Sciatic nerve (tissue), 2 donors: ENCODE measurements at regions not wholly inside any gene's neighbourhood (a gene's known extent, or its start where the extent isn't known, plus 50 kb on each side); places are given as distances from the start of the nearest gene placed in this dataset.
"Not testable (repeated sequence)": the region's sequence is repeated elsewhere in the genome, so short reads cannot be mapped to it uniquely, and the experiment has no call there.

ENCODE experiments used
- ATAC-seq: fragments of 200-7000 bp; cut with Tn5 transposase; one replicate; pipeline ENCODE4 v1.9.1; 2020; ENCODE audit warnings: mild to moderate bottlenecking, moderate library complexity
- DNase-seq: peaks from one replicate; pipeline ENCODE4 v3.0.0-alpha.2; 2020; ENCODE audit warnings: low spot score
- intact Hi-C: fragments of 100-400 bp; cut with DNase I; formaldehyde crosslinking; loops from one replicate; pipeline ENCODE4 v1.14.2; 2022
- donor health status: DM: no; HTN: no; CAD: no.
- donor health status: DM: no; HTN: no; CAD: no.

DNA sequence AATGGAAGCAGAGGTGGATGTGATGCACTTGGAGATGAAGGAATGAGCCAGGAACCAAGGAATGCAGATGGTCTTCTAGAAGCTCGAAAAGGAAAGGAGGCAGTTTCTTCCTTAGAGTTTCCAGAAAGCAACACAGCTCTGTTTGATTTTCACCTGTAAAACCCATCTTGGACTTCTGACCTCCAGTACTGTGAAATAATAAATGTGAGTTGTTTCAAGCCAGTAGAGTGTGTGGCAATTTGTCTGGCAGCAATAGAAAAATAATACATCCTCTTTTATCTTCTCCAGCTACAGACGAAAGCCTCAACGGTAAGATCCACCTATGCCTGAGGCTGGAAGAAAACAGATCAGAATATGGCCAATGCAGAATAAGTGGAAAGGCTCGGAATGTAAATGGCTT is 199.7 kb downstream of the HINT1 start:
- DNase-seq (no peak), ATAC-seq (no peak)
- intact Hi-C loops: no loop called here

DNA sequence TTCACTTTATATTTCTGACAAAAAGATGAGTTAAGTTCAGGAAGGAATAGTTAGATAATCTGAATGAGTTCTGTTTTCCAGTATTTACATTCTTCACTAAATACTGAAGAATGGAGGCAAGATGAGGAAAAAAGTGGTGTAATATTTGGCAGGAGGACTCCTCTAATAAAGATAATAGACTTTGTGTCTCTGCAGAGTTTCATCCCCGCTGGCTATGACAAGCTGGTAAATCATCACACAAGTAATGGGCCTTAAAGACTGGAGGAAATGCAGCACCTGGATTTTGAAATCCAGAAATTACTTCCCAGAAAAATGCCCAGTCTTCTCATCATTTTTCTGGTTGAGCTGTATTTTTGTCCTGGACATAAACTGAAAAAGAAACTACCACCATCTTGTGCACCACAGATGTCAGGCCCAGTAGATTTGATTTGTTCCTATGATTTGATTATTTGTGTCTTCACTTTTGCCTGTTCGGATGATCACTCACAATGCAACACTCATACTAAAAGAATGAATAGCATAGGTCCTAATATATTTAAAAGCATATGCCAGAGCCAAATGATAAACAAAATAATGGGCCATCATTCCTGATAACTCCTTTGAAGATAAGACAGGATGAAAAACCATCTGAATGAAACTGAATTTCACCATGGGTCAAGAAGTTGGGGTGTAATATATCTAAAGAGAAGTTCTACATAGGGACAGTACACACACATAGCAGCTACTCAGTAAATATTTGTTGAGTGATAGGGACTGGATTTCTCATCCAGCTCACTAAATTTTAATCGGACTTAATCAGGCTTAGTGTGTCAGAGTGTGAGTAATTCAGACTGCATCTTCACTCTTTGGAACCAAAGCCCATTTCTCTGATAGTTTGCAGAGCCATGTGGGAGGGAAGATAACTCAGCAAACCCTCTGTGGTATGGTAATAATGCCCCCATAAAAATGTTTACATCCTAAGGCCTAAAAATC is 200.5 kb downstream of the HINT1 start:
- no peak for ATAC-seq
- no peak for DNase-seq
- intact Hi-C loops: no loop called here

DNA sequence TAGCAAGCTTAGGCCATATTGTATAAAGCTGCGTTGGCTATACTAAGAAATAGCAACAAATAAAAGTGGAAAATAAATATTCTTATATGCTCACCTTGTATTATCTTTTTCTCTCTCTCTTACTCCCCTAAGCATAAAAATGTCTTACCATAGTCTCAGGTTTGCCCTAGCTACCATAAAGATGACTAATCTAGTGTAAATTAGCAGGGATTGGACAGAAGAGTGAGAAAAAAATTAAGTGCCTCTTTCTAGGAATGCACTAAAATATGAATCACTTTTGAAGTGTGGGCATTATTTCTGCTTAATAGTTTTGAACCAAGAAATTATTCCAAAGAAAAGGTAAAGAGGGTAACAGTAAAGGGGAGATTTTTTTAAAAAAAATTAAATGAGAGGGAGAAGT is 201.3 kb downstream of the HINT1 start:
- ATAC-seq (no peak), DNase-seq (no peak)
- intact Hi-C loops: no loop called here

- no peak for ATAC-seq
- intact Hi-C loops: no loop called here
These were observed 207.9 kb downstream of the HINT1 start for GRCh38 chr5:130957151-130957550.

GRCh38 chr5:130955041-130955440 is 210.0 kb downstream of the HINT1 start:
- intact Hi-C loops: no loop called here
- DNase-seq (no peak), ATAC-seq (no peak)

More at GRCh38 chr5:130957151-130957550, 207.9 kb downstream of the HINT1 start:
- DNase-seq: no peak

- intact Hi-C loops: no loop called here
- DNase-seq: no peak
- ATAC-seq: no peak
These were observed 210.7 kb downstream of the HINT1 start for GRCh38 chr5:130954336-130954735.

GRCh38 chr5:130939059-130939458 is 226.0 kb downstream of the HINT1 start:
- intact Hi-C loops: no loop called here
- DNase-seq (no peak), ATAC-seq (no peak)

- no peak for ATAC-seq
- DNase-seq: no peak
- intact Hi-C loops: no loop called here
These were observed 228.0 kb downstream of the HINT1 start for GRCh38 chr5:130937046-130937445.

DNA sequence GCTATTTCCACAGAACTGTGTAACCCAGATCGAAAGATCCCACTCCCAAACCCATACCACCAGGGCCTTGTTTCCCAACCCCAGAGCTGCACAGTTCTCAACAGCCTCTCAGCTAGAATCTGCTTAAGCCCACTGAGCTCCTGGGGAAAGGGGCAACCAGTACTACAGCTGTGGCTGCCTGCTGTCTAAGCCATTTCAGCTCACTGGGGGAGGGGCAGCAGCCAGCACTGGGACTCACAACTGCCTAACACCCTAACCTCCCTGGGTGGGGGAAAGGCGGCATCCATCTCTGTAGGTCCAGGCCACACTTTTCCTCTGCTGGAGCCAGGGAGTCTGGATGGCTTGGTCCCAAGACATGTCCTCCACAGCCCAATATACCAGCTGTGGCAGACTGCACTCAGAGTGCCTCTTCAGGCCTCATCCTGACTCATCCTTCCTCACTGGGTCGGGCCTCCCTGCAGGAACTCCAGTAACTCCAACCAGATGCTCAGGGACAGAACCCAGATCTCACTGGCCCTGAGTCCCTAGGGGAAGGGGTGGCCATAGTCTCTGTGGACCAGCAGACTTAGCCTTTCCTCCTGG is 241.4 kb downstream of the HINT1 start:
- no peak for DNase-seq
- intact Hi-C loops: no loop called here
- no peak for ATAC-seq

- intact Hi-C loops: no loop called here
- ATAC-seq: no peak
- DNase-seq: no peak
These were observed 253.0 kb downstream of the HINT1 start for GRCh38 chr5:130912088-130912487.

- intact Hi-C loops: no loop called here
- no peak for ATAC-seq
These were observed 256.9 kb downstream of the HINT1 start for GRCh38 chr5:130908186-130908585.

DNA sequence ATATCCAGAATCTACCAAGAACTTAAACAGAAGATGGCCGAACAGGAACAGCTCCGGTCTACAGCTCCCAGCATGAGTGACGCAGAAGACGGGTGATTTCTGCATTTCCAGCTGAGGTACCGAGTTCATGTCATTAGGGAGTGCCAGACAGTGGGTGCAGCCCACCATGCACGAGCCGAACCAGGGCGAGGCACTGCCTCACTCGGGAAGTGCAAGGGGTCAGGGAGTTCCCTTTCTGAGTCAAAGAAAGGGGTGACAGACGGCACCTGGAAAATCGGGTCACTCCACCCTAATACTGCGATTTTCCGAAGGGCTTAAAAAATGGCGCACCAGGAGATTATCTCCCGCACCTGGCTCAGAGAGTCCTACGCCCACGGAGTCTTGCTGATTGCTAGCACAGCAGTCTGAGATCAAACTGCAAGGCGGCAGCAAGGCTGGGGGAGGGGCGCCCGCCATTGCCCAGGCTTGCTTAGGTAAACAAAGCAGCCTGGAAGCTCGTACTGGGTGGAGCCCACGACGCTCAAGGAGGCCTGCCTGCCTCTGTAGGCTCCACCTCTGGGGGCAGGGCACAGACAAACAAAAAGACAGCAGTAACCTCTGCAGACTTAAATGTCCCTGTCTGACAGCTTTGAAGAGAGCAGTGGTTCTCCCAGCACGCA is 267.4 kb downstream of the HINT1 start:
- intact Hi-C loops, ATAC-seq, DNase-seq: not testable (repeated sequence)

More at GRCh38 chr5:130908186-130908585, 256.9 kb downstream of the HINT1 start:
- DNase-seq: no peak

DNA sequence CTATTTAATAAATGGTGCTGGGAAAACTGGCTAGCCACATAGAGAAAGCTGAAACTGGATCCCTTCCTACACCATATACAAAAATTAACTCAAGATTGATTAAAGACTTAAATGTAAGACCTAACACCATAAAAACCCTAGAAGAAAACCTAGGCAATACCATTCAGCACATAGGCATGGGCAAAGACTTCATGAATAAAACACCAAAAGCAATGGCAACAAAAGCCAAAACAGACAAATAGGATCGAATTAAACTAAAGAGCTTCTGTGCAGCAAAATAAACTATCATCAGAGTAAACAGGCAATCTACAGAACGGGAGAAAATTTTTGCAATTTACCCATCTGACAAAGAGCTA is 267.9 kb downstream of the HINT1 start:
- ATAC-seq, intact Hi-C loops, DNase-seq: not testable (repeated sequence)

DNA sequence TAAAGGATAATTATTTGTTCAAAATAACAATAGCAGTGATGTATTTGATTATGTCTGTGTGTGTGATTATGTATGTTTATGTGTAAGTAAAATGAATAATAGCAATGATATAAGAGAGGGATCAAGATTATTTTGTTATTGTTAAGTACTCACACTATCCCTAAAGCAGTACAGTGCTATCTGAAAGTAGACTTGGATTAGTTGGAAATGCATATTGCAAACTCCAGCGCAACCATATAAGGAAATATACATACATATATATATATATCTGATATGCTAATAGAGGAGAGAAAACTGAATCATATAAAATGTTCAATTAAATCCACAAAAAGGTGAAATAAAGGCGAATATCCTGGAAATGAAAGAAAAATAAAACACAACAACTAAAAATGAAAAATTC is 268.4 kb downstream of the HINT1 start:
- intact Hi-C loops: no loop called here
- ATAC-seq (no peak), DNase-seq (no peak)

DNA sequence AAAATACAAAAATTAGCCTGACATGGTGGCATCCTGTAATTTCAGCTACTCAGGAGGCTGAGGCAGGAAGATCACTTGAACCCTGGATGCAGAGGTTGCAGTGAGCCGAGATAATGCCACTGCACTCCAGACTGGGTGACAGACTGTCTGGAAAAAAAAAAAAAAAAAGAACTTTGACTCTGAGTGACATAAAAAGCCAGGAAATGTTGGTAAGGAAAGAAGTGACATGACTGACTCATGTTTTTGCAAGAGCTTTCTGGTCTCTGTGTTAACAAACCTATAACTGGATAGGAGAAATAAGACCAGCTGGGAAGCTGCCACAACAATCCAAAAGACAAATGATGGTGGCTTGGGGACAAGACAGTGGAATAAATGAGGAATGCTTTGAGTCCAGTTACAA is 272.1 kb downstream of the HINT1 start:
- DNase-seq (no peak), ATAC-seq (no peak)
- intact Hi-C loops: no loop called here

- intact Hi-C loops: no loop called here
- ATAC-seq (no peak), DNase-seq (no peak)
These were observed 274.4 kb downstream of the HINT1 start for GRCh38 chr5:130890610-130891009.

- intact Hi-C loops: no loop called here
- DNase-seq: no peak
These were observed 279.4 kb downstream of the HINT1 start for GRCh38 chr5:130885691-130886090.

DNA sequence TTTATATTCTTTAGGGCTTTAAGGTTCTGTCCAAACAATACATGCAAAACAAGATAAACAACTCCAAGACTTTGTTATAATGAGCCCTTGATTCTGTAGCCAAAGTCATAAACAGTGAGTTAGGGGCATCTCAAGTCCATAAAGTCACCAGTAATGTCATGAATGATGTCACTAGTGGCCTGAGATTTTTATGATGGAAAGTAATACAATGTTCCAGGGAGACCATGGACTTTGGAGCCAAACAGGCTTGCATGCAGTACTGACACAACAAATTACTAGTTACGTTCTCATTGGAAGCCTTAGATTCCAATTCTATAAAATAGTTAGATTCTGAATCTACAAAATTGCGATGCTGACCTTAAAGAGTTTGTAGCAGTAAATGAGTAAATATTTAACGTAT is 280.0 kb downstream of the HINT1 start:
- intact Hi-C loops: no loop called here
- DNase-seq (no peak), ATAC-seq (no peak)

More at GRCh38 chr5:130885691-130886090, 279.4 kb downstream of the HINT1 start:
- no peak for ATAC-seq

DNA sequence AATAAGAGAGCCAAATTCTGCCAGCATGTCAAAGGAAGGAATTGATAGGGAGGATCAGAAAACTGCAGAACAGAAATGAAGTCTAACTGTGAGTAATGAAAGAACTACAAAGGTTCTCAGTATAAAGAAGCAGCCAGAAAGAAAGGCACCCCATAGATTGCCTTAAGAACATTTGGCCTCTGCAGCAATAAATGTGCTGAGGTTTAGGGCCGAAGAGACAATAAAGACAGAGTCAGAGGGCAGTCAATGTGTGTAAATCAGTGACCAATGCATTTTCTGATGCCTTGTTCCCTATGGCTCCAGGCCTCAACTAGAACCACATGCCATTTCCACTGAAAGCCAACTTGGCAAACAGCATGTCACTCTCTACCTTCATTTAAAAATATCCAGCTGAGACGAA is 281.0 kb downstream of the HINT1 start:
- intact Hi-C loops: no loop called here
- ATAC-seq: no peak

GRCh38 chr5:130875656-130876055 is 289.4 kb downstream of the HINT1 start:
- intact Hi-C loops: no loop called here
- ATAC-seq: no peak
- DNase-seq: no peak

More for the DNA sequence above, 281.0 kb downstream of the HINT1 start:
- DNase-seq: no peak
